Renal pelvis (tissue), 1 donor: ENCODE measurements at regions not wholly inside any gene's neighbourhood (a gene's known extent, or its start where the extent isn't known, plus 50 kb on each side); places are given as distances from the start of the nearest gene placed in this dataset.

Experiments used
- DNase-seq: peaks from one replicate; pipeline ENCODE4 v3.0.0-alpha.2; 2013

DNA sequence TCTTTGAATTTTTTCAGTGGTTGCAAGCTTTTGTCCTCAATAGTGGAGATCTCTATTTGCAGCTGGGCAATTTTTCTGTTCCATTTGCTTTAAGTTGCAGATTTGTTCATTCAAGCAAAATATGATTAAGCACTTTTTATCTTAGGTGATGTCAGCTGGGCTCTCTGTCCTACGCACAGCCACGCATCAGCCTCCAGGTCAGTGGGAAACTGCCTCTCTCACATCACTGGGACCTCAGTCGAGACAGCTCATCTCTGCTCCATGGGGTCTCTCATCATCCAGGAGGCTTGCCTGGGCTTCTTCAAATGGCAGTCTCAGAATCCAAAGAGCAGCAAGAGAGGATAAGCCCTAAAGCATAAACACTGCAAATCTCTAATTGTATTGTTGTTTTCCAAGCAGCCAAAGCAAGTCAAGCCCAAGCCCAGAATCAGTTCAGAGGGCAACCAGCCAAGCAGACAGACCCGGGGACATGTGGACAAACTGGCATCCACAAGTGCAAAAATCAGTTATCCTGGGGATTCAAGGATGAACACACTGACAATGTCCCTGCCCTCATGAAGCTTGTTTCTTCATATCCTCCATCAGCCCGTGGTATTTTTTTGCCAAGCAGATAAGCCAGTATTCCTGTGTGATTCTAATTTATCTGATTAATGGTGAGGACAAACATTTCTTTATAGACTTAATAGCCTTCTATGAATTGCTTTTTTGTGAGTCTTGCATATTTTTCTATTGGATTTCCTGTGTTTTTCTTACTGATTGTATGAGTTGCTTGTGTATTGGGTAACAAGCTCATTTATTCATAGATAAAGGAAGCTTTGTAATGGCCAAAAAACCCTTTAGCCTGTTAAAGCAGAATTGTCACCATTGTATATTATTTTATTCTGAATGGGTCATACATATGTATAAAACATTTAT, 262.5 kb downstream of the GXYLT1 start:
- no peak for DNase-seq

DNA sequence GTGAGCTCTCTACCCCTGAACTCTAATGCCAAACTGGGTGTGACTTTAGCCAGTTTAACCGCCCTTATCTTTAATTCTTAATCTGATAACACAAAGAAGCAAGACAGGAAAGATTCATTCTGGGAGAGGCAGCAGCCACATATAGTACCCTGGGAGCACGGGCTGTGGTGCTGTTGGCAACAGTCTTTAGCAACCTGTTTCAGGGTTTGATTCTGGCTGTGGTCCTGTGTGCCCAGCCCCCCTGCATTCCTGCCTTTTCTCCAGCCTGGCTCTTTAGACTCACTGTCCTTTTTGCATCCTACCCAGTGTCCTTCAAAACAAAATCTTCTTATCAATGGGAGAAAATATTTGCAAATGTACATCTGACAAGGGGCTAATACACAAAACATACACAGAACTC, 275.2 kb downstream of the GXYLT1 start:
- DNase-seq = no peak

- DNase-seq = no peak
Measured at GRCh38 chr12:41866878-41867430, 277.7 kb downstream of the GXYLT1 start.

GRCh38 chr12:41856228-41856627, 288.4 kb downstream of the GXYLT1 start:
- no peak for DNase-seq

GRCh38 chr12:41850046-41850445, 294.6 kb downstream of the GXYLT1 start:
- no peak for DNase-seq

- DNase-seq = no peak
Measured at GRCh38 chr12:41846718-41847117, 298.0 kb downstream of the GXYLT1 start.

DNA sequence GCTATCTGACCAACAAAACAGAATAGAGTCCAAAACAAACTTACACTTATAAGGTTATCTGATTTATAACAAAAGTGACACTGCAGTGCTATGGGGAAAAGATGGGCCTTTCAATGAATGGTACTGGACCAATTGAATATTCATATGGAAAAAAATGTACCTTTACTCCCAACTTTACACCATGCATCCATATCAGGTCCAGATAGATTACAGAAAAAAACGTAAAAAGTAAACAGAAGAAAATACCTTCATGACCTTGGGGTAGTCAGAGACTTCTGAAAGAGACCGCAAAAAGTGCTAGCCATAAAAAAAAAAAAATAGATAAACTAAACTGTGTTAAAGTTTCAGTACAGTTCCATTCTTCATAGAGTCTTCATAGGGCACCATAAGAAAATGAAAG, 308.3 kb downstream of the GXYLT1 start:
- no peak for DNase-seq

- no peak for DNase-seq
Measured at GRCh38 chr12:41835556-41835955, 309.1 kb downstream of the GXYLT1 start.

- no peak for DNase-seq
Measured at GRCh38 chr12:41819948-41820347, 324.7 kb downstream of the GXYLT1 start.

- no peak for DNase-seq
Measured at GRCh38 chr12:41804026-41804425, 340.6 kb downstream of the GXYLT1 start.

DNA sequence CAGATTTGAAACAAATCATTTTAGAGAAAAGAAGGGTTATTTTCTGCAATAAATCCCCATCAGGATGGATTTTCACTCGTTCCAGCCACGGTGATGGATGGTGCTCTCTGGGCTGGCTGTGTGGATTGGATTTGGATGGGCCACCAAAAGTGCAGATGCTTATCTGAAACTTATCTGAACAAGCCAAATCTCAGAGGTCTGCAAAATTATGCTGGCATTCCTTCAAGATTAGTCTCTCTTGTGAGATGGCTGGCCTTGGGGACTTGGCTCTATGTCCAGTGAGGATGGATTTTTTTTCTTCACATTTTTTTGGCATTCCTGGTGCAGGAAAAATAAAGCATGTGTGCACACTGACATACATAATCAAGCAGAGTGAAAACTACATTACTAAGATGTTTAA, 341.9 kb downstream of the GXYLT1 start:
- DNase-seq = no peak

GRCh38 chr12:41801261-41801660, 343.4 kb downstream of the GXYLT1 start:
- DNase-seq = no peak

- peak; percentile 22 for DNase-seq
Measured at GRCh38 chr12:41799671-41800070, 345.0 kb downstream of the GXYLT1 start.

DNA sequence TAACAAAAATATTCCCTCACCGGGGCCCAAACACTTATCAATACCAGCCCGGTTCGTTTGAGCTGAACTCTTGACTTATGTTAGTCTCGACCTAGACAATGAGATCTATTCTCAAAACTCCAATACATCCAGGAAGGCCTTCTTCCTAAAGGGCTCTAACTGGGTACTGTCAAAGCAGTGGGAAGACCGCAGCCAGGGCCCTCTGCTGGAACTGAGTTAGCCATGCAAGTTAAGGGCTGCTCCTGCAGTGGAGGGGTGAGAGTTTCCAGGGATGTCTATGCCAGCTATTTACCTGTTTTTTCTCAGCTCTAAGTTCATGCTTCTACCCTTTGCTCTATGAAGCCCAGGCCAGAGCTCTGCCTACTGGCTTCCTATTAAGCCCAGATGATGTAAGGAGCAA, 348.8 kb downstream of the GXYLT1 start:
- DNase-seq = no peak

GRCh38 chr12:41795051-41795600, 349.5 kb downstream of the GXYLT1 start:
- peak; percentile 57 for DNase-seq

DNA sequence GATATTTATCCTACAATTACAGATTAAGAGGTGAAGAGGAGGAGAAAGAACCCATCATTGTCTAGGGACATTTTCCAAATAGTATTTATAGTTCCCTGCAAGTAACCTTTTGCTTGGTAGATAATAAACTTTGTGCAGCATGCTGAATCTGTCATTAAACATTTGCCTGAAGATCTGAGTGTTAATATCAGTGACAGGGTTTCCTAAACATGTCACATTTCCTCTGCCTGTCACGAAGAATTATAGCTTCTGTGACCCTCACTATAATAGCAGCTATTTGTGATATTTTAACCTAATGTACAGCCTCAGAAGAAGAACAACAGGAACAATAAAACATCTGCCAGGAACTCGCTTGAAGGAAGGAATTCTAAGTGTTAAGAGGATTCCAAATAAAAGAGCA, 350.3 kb downstream of the GXYLT1 start:
- DNase-seq = peak; percentile 12

DNA sequence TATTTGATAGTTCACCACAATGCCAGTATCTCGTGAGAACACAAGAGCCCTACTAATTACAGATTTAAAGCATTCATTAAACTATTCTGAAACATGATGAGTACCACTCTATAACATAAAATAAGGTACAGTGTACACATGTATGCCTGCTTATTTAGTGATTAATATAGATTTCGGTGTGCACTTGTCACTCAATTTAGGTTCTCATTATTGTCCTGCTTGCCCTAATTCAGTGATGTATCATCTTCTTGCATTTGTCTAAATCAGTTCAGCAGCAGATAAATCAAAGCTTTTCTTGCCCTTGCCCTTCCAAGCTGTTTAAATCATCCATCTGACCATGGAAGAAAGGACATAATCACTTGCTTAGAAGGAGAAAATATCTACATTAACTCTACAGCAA, 359.7 kb downstream of the GXYLT1 start:
- DNase-seq = no peak

DNA sequence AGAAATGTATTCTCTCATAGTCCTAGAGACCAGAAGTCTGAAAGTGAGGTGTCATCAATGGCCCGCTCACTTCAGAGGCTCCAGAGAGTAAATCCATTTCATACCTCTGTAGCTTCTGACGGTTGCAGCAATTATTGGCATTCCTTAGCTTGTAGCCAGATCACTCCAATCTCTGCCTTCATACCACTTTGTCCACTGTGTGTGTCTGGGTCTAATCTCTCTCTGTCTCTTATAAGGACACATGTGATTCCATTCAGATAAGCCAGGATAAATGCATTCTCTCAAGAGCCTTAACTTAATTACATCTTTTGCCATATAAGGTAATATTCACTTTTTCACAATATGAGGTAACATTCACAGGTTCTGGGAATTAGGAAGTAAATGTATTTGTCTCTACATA, 365.7 kb downstream of the GXYLT1 start:
- DNase-seq = no peak

DNA sequence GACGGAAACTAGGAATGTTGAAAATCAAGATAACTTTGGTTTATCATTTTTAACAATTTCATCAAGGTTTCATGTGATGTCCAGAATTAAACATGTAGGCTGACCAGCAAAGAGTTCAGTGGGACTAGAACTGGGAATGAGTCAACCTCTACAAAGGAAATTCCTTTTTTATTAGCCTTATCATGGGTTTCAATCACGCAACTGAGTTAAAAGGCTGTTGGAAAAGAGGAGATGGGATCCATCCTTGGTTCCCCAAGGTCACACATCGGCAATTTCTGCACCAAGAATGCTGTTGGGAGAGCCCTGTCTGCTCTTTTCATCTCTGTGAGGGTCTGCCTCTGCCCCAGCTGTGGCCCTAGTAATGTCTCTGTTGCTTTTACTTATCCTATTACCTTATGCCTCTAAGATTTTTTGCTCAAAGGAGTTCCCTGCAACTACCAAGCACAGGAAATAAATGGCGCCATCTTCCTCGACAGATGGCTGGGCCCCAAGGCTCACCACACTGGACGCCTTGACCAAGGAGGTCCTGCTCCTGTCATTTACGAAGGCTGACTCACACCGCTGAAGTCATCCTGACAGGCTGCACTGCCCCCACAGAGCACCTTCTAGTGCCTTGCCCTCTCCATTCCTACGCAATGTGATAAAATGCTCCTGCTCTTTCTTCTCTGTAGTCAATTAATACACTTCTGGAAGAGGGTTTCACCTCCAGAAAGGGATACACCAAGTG, 367.4 kb downstream of the GXYLT1 start:
- no peak for DNase-seq

DNA sequence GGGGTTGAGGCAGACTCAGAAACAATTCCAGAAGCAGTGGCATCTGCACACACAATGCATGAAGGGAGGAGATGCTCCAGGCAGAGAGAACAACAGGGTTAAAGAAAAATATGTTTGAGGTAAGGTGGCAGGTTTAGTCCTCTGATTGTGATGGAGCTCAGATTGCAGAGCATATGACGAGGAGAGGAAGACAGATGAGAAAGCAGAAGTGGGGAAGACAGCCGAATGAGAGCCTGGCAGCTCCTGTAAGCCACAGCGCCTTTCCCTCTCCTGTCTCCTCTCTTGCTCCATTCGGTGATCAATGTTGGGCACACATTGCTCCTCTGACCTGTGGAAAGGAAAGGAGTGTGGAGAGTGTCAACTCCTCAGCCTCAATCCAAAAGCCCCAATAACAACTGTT, 372.2 kb downstream of the GXYLT1 start:
- no peak for DNase-seq

DNA sequence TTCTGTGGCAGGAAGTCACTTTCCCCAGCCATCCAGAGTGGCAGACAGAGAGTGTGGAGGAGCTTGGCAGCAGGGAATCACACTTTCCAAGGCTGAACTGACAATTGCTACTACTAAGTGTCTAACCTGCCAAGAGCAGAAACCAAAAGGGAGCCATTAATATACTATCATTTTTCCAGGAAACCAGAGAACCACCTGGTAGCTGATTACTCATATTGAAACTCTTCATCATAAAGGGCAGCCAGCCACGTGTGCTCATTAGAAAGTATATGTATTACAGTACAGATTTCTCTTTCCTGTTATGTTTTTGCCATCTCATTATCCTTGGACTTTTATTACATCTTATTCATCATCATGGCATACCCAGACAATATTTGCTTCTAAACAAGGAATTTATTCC, 374.9 kb downstream of the GXYLT1 start:
- DNase-seq = no peak

DNA sequence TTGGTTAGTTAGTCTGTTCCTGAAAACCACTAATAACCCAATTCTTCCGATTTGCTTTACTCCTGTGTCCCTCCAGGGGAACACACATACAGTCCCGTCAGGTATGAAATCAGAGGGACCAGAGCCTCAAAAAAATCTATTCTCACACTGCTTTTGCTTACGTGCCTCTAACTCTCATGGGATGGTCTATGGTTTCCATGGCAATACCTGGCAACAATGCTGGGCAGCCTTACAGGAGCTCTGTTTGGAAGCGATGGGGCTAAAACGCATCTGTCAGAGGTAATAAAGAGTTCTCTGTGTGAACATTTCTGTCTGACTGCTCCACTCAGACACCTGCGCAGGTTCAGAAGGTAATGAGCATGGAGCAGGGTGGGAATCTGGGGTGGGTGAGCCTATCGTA, 376.2 kb downstream of the GXYLT1 start:
- no peak for DNase-seq

DNA sequence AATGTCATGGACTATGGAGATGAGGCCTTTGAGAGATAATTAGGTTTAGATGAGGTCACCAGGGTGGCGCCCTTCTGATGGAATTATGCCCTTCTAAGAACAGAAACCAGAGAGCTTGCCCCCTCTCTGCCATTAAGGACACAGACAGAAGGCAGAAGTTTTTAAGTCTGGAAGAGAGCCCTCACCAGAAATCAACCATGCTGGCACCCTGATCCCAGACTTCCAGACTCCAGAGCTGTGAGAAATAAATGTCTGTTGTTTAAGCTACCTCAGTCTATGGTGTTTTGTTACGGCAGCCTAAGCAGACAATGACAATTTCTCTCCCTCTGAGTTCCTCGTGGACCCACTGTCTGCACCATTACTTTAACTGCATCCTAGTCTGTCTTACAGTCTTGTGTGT, 382.0 kb downstream of the GXYLT1 start:
- DNase-seq = no peak
